NCI-H1436 (cell line): ENCODE measurements at regions not wholly inside any gene's neighbourhood (a gene's known extent, or its start where the extent isn't known, plus 50 kb on each side); places are given as distances from the start of the nearest gene placed in this dataset.
"Not testable (repeated sequence)": the region's sequence is repeated elsewhere in the genome, so short reads cannot be mapped to it uniquely, and the experiment has no call there.

Experiments
- DNase-seq: peaks from one replicate; lab custom pipeline; 2025; lab: John Stamatoyannopoulos, UW

GRCh38 chr4:188287169-188287894 is 148.1 kb downstream of the TRIML1 start:
- DNase-seq, result no peak

- DNase-seq, result no peak
Observed at GRCh38 chr4:188289531-188290125, 150.4 kb downstream of the TRIML1 start.

GRCh38 chr4:188295899-188296298 is 156.7 kb downstream of the TRIML1 start:
- no peak for DNase-seq

GRCh38 chr4:188296331-188296730 is 157.1 kb downstream of the TRIML1 start:
- DNase-seq, result no peak

GRCh38 chr4:188297873-188298272 is 158.6 kb downstream of the TRIML1 start:
- DNase-seq, result no peak

- no peak for DNase-seq
Observed at GRCh38 chr4:188299161-188299560, 159.9 kb downstream of the TRIML1 start.

- DNase-seq, result no peak
Observed at GRCh38 chr4:188300385-188300784, 161.1 kb downstream of the TRIML1 start.

GRCh38 chr4:188305690-188306089 is 166.4 kb downstream of the TRIML1 start:
- DNase-seq, result no peak

GRCh38 chr4:188307591-188307990 is 168.3 kb downstream of the TRIML1 start:
- no peak for DNase-seq

GRCh38 chr4:188308142-188308541 is 168.9 kb downstream of the TRIML1 start:
- no peak for DNase-seq

GRCh38 chr4:188316391-188316790 is 177.2 kb downstream of the TRIML1 start:
- DNase-seq, result no peak

- DNase-seq, result no peak
Observed at GRCh38 chr4:188328966-188329365, 189.7 kb downstream of the TRIML1 start.

- DNase-seq, result no peak
Observed at GRCh38 chr4:188329521-188329920, 190.3 kb downstream of the TRIML1 start.

GRCh38 chr4:188332265-188332664 is 193.0 kb downstream of the TRIML1 start:
- no peak for DNase-seq

GRCh38 chr4:188336891-188337290 is 197.7 kb downstream of the TRIML1 start:
- no peak for DNase-seq

- DNase-seq, result no peak
Observed at GRCh38 chr4:188341428-188341827, 202.2 kb downstream of the TRIML1 start.

GRCh38 chr4:188346171-188346809 is 207.0 kb downstream of the TRIML1 start:
- no peak for DNase-seq

GRCh38 chr4:188347339-188347738 is 208.1 kb downstream of the TRIML1 start:
- no peak for DNase-seq

- not testable (repeated sequence) for DNase-seq
Observed at GRCh38 chr4:188349569-188349968, 210.3 kb downstream of the TRIML1 start.

GRCh38 chr4:188363196-188363595 is 224.0 kb downstream of the TRIML1 start:
- no peak for DNase-seq

- DNase-seq, result no peak
Observed at GRCh38 chr4:188370777-188371176, 231.5 kb downstream of the TRIML1 start.

- DNase-seq, result no peak
Observed at GRCh38 chr4:188372058-188372457, 232.8 kb downstream of the TRIML1 start.

- DNase-seq, result no peak
Observed at GRCh38 chr4:188372829-188373228, 233.6 kb downstream of the TRIML1 start.
